GM12878 (cell line): ENCODE measurements at regions not wholly inside any gene's neighbourhood (a gene's known extent, or its start where the extent isn't known, plus 50 kb on each side); places are given as distances from the start of the nearest gene placed in this dataset.
"Not testable (repeated sequence)": the region's sequence is repeated elsewhere in the genome, so short reads cannot be mapped to it uniquely, and the experiment has no call there.

ENCODE experiments used
- ATAC-seq: fragments of 200-7000 bp; cut with Tn5 transposase; 3 replicates; pipeline ENCODE4 v1.9.1; 2020; ENCODE audit warnings: mild to moderate bottlenecking, moderate library complexity
- BruUV-seq: library from RNA; stranded (reverse); fragments of 400-500 nt; replicated peaks from 2 replicates; lab custom pipeline; 2021; lab: Mats Ljungman, UMichigan
- CTCF ChIA-PET: fragments of 300-600 bp; sonication (Branson Sonifier 250); formaldehyde crosslinking; extraction: SDS; loops from one replicate; lab custom pipeline; 2021; ENCODE audit warnings: inconsistent platforms; lab: Yijun Ruan, JAX
- POLR2A ChIA-PET: fragments of 350-600 bp; formaldehyde crosslinking; extraction: SDS; loops from one replicate; lab custom pipeline; 2021; ENCODE audit warnings: inconsistent platforms; lab: Charles Lee
- RAD21 ChIA-PET: fragments of 300-600 bp; sonication (Branson Sonifier 250); formaldehyde crosslinking; loops from one replicate; lab custom pipeline; 2023; ENCODE audit warnings: antibody characterized with exemption; ENCODE audit not compliant: unreplicated experiment; lab: Charles Lee
- SMC1A ChIA-PET: fragments of 300-600 bp; sonication (Branson Sonifier 250); formaldehyde crosslinking; loops from one replicate; lab custom pipeline; 2023; ENCODE audit not compliant: unreplicated experiment, uncharacterized antibody; lab: Charles Lee
- DNase-seq: peaks from one replicate; pipeline ENCODE4 v3.0.0-alpha.2; 2011; ENCODE audit warnings: low read depth, low spot score
- FAIRE-seq: peaks from 3 replicates; lab custom pipeline; 2011; peaks lifted over from hg19 to GRCh38; lab: Jason Lieb, UNC
- H2AFZ ChIP-seq: 2 replicates; pipeline ENCODE4 v1.6.0; 2011; ENCODE audit warnings: low read depth, low read length, control low read depth; ENCODE audit not compliant: control insufficient read depth
- H3K27ac ChIP-seq: 2 replicates; pipeline ENCODE4 v1.5.1; 2011; ENCODE audit warnings: control low read depth; ENCODE audit not compliant: control insufficient read depth, insufficient read depth
- H3K27me3 ChIP-seq, 2 experiments: replicated peaks in 1 of 2; 2 replicates each; pipeline versions ENCODE4 v1.6.0 to v1.6.1; 2011; ENCODE audit warnings: low read length in 1 of 2; ENCODE audit not compliant: control insufficient read depth in 2 of 2, insufficient read depth in 2 of 2
- H3K36me3 ChIP-seq, 2 experiments: 2 replicates each; pipeline ENCODE4 v1.5.1; 2011; ENCODE audit warnings: low read length in 1 of 2; ENCODE audit not compliant: control insufficient read depth in 2 of 2, insufficient read depth in 2 of 2
- H3K4me1 ChIP-seq: 2 replicates; pipeline ENCODE4 v1.6.1; 2011; ENCODE audit warnings: mild to moderate bottlenecking, low read length, moderate library complexity, mixed read lengths; ENCODE audit not compliant: control insufficient read depth, insufficient read depth
- H3K4me2 ChIP-seq: 2 replicates; pipeline ENCODE4 v1.6.0; 2011; ENCODE audit warnings: control low read depth; ENCODE audit not compliant: control insufficient read depth, insufficient read depth
- H3K4me3 ChIP-seq: fragments of 200-600 bp; sonication (generic); 2 replicates; pipeline ENCODE4 v1.5.1; 2016
- H3K79me2 ChIP-seq: 2 replicates; pipeline ENCODE4 v1.6.0; 2011; ENCODE audit warnings: low read length; ENCODE audit not compliant: control insufficient read depth, insufficient read depth
- H3K9ac ChIP-seq: 2 replicates; pipeline ENCODE4 v1.8.0; 2011; ENCODE audit warnings: low read length, control low read depth, mixed read lengths; ENCODE audit not compliant: control insufficient read depth, insufficient read depth
- H3K9me3 ChIP-seq: replicated peaks from 3 replicates; pipeline ENCODE4 v1.5.1; 2011; ENCODE audit warnings: mild to moderate bottlenecking, low read length; ENCODE audit not compliant: control insufficient read depth, insufficient read depth
- H4K20me1 ChIP-seq: 2 replicates; pipeline ENCODE4 v1.6.0; 2011; ENCODE audit not compliant: control insufficient read depth, insufficient read depth
- CREM ChIP-seq: IDR thresholded peaks from 2 replicates; pipeline ENCODE4 v1.6.1; 2014; ENCODE audit warnings: antibody characterized with exemption, low read depth
- EP300 ChIP-seq, 2 experiments: fragments of 150-350 bp in 1 of 2; IDR thresholded peaks; 2 replicates each; pipeline ENCODE4 v1.6.1; 2011 to 2012; ENCODE audit warnings: low read depth in 2 of 2, low read length in 2 of 2, borderline replicate concordance in 1 of 2, improper control_type of control experiment in 1 of 2, inconsistent platforms in 1 of 2; ENCODE audit not compliant: control insufficient read depth in 1 of 2
- FOS ChIP-seq: IDR thresholded peaks from 3 replicates; pipeline ENCODE4 v1.6.1; 2011; ENCODE audit warnings: borderline replicate concordance; ENCODE audit not compliant: insufficient read length; ENCODE audit errors: extremely low read depth
- FOXM1 ChIP-seq: IDR thresholded peaks from 2 replicates; pipeline ENCODE4 v1.6.1; 2012; ENCODE audit warnings: low read depth, mild to moderate bottlenecking, inconsistent platforms, low read length, moderate library complexity
- MTA3 ChIP-seq: IDR thresholded peaks from 2 replicates; pipeline ENCODE4 v1.6.1; 2012; ENCODE audit warnings: low read length, inconsistent platforms, borderline replicate concordance
- NR2C1 ChIP-seq: fragments of 450-650 bp; IDR thresholded peaks from 2 replicates; pipeline ENCODE4 v1.6.1; 2017; ENCODE audit warnings: antibody characterized with exemption, mild to moderate bottlenecking, moderate library complexity
- POLR2A ChIP-seq: IDR thresholded peaks from 2 replicates; pipeline ENCODE4 v1.6.1; 2011; ENCODE audit warnings: low read depth, mild to moderate bottlenecking, low read length
- RBBP5 ChIP-seq: fragments of 200-600 bp; sonication (generic); conservative IDR thresholded peaks from 2 replicates; pipeline ENCODE4 v1.6.1; 2016
- RCOR1 ChIP-seq: conservative IDR thresholded peaks from 2 replicates; pipeline ENCODE4 v1.6.1; 2012; ENCODE audit warnings: low read depth, low read length, improper control_type of control experiment
- SIX5 ChIP-seq: IDR thresholded peaks from 2 replicates; pipeline ENCODE4 v1.6.1; 2011; ENCODE audit warnings: mild to moderate bottlenecking, low read depth, low read length, moderate library complexity; ENCODE audit not compliant: severe bottlenecking
- SMAD1 ChIP-seq: fragments of 450-650 bp; IDR thresholded peaks from 2 replicates; pipeline ENCODE4 v1.6.1; 2018; ENCODE audit warnings: mild to moderate bottlenecking, low read depth; ENCODE audit not compliant: partially characterized antibody
- SMC3 ChIP-seq: IDR thresholded peaks from 2 replicates; pipeline ENCODE4 v1.6.1; 2011; ENCODE audit warnings: low read length, improper control_type of control experiment, borderline replicate concordance
- USF1 ChIP-seq: IDR thresholded peaks from 2 replicates; pipeline ENCODE4 v1.6.1; 2011; ENCODE audit warnings: borderline replicate concordance, low read depth, mild to moderate bottlenecking, moderate library complexity, mixed read lengths, low read length; ENCODE audit not compliant: insufficient read depth; ENCODE audit errors: extremely low read length
- ZNF24 ChIP-seq: fragments of 450-650 bp; IDR thresholded peaks from 2 replicates; pipeline ENCODE4 v1.6.1; 2017; ENCODE audit warnings: antibody characterized with exemption, mild to moderate bottlenecking
- WGBS: methylation state at CpG from one replicate; pipeline ENCODE4 v1.1.6; 2016; ENCODE audit warnings: low lambda C conversion rate; ENCODE audit not compliant: insufficient replicate concordance, insufficient coverage; ENCODE audit errors: missing lambda C conversion rate; 5-methylcytosine and 5-hydroxymethylcytosine counted together
- in situ Hi-C: fragments of 300-500 bp; cut with MboI; formaldehyde crosslinking; loops from 9 replicates; pipeline ENCODE4 v1.14.3; 2018; ENCODE audit warnings: mixed read lengths
- intact Hi-C: fragments of 100-400 bp; cut with micrococcal nuclease; formaldehyde crosslinking; loops from one replicate; pipeline ENCODE4 v1.14.2; 2022; ENCODE audit not compliant: unreplicated experiment

DNA sequence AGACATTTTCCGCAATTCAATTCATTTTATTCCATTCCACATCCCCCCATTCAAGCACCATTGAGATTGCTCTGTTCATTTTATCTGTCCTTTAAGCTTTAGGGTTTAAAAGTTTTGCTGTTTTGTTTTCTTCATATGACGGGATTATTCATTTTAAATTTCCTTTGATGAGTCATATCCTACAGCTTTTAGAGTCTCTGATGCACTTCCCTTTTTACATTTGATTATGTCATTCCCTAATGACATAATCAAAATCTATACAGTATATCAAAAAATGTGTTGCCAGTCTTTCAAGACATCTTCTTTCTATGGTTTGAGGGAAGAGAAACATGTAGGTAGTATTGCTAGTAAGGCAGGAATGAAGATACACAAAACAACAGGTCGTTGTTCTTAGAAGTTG is 456.3 kb downstream of the PDGFC start (continued):
- no peak for TF ChIP-seq USF1
- no peak for TF ChIP-seq MTA3

- no peaks in the 10 kb centered on the region for H3K4me1 ChIP-seq
- POLR2A ChIA-PET = no interaction called here
- BruUV-seq = no TSS peak
Observed at GRCh38 chr4:156512622-156513021, 459.0 kb downstream of the PDGFC start.

GRCh38 chr4:156509921-156510320 is 461.7 kb downstream of the PDGFC start:
- H3K4me3 ChIP-seq, BruUV-seq, H3K27ac ChIP-seq, in situ Hi-C loops, H3K9ac ChIP-seq, H4K20me1 ChIP-seq, H3K4me2 ChIP-seq, H3K36me3 ChIP-seq, CTCF ChIA-PET, SMC1A ChIA-PET, H3K4me1 ChIP-seq, ATAC-seq, intact Hi-C loops, POLR2A ChIA-PET, H2AFZ ChIP-seq, FAIRE-seq, H3K9me3 ChIP-seq, RAD21 ChIA-PET, H3K79me2 ChIP-seq, H3K27me3 ChIP-seq, DNase-seq: not testable (repeated sequence)
- 4% methylated on average over 1 of the region's 1 CpG for WGBS

More at GRCh38 chr4:156512622-156513021, 459.0 kb downstream of the PDGFC start:
- no peaks in the 10 kb centered on the region for H4K20me1 ChIP-seq
- 22% methylated on average over 2 of the region's 2 CpGs for WGBS
- ChIA-PET CTCF (no interaction called here), SMC1A (interaction anchor here (0.7 to 0.8 kb wide), 2 partner anchors 84 to 401 kb away, joined by 3 read pairs; no protein-coding TSS in a partner anchor), RAD21 (no interaction called here)
- no peaks in the 10 kb centered on the region for H3K36me3 ChIP-seq
- H3K27me3 ChIP-seq = no peaks in the 10 kb centered on the region
- H2AFZ ChIP-seq = no peak overlapping the region
- no peaks in the 10 kb centered on the region for H3K79me2 ChIP-seq
- intact Hi-C loops = no loop called here
- no peak for DNase-seq
- H3K9ac ChIP-seq = no peak overlapping the region
- H3K4me3 ChIP-seq = no peak overlapping the region
- H3K9me3 ChIP-seq = no peaks in the 10 kb centered on the region
- H3K27ac ChIP-seq = no peak overlapping the region
- FAIRE-seq = no peak
- TF ChIP-seq EP300 (IDR thresholded peaks at IDR 0.05; ENCODE audit: borderline replicate concordance in 1 of 2, control insufficient read depth in 1 of 2, low read depth in 2 of 2, low read length in 2 of 2) = no peak
- no peak for TF ChIP-seq FOS
- TF ChIP-seq FOXM1 = no peak
- TF ChIP-seq POLR2A = no peak
- TF ChIP-seq NR2C1 = no peak
- TF ChIP-seq SMC3 = no peak
- no peak for TF ChIP-seq SMAD1
- TF ChIP-seq ZNF24 = no peak
- no peak for TF ChIP-seq CREM
- TF ChIP-seq SIX5 = no peak
- no peak for TF ChIP-seq RBBP5
- no peak for TF ChIP-seq RCOR1
- in situ Hi-C loops = no loop called here
- H3K4me2 ChIP-seq = no peak overlapping the region
- no peak for ATAC-seq
